AG09309 (cell line): ENCODE measurements at regions not wholly inside any gene's neighbourhood (a gene's known extent, or its start where the extent isn't known, plus 50 kb on each side); places are given as distances from the start of the nearest gene placed in this dataset.
"Not testable (repeated sequence)": the region's sequence is repeated elsewhere in the genome, so short reads cannot be mapped to it uniquely, and the experiment has no call there.

Experiments
- DNase-seq: peaks from one replicate; pipeline ENCODE4 v3.0.0-alpha.2; 2010; ENCODE audit warnings: low read depth
- H3K4me3 ChIP-seq: 2 replicates; pipeline ENCODE4 v1.5.1; 2011; ENCODE audit warnings: mild to moderate bottlenecking, low read depth, low read length, moderate library complexity; ENCODE audit not compliant: control insufficient read depth
- CTCF ChIP-seq: IDR thresholded peaks from 2 replicates; pipeline ENCODE4 v1.5.1; 2011; ENCODE audit warnings: mild to moderate bottlenecking, low read depth, low read length, inconsistent platforms; ENCODE audit not compliant: insufficient read depth, control insufficient read depth; ENCODE audit errors: missing control alignments

- TF ChIP-seq CTCF: no peak
- no peak overlapping the region for H3K4me3 ChIP-seq
- no peak for DNase-seq
Observed at GRCh38 chr11:90698238-90698637, 475.4 kb upstream of the CHORDC1 start.

GRCh38 chr11:90675496-90675895, 452.6 kb upstream of the CHORDC1 start:
- not testable (repeated sequence) for DNase-seq, H3K4me3 ChIP-seq

- no peak for TF ChIP-seq CTCF
- DNase-seq: no peak
- H3K4me3 ChIP-seq: no peak overlapping the region
Observed at GRCh38 chr11:90669094-90669493, 446.2 kb upstream of the CHORDC1 start.

GRCh38 chr11:90668502-90668901, 445.7 kb upstream of the CHORDC1 start:
- no peak for TF ChIP-seq CTCF
- DNase-seq: no peak
- H3K4me3 ChIP-seq: no peak overlapping the region

GRCh38 chr11:90661233-90661632, 438.4 kb upstream of the CHORDC1 start:
- no peak overlapping the region for H3K4me3 ChIP-seq
- no peak for TF ChIP-seq CTCF
- no peak for DNase-seq

- DNase-seq: no peak
- H3K4me3 ChIP-seq: no peak overlapping the region
- TF ChIP-seq CTCF: no peak
Observed at GRCh38 chr11:90656171-90656570, 433.3 kb upstream of the CHORDC1 start.

- H3K4me3 ChIP-seq: no peak overlapping the region
- no peak for DNase-seq
- TF ChIP-seq CTCF: no peak
Observed at GRCh38 chr11:90650153-90650552, 427.3 kb upstream of the CHORDC1 start.

- no peak for DNase-seq
- H3K4me3 ChIP-seq: no peak overlapping the region
- no peak for TF ChIP-seq CTCF
Observed at GRCh38 chr11:90646706-90647105, 423.9 kb upstream of the CHORDC1 start.
